Ishikawa (cell line): ENCODE measurements at regions not wholly inside any gene's neighbourhood (a gene's known extent, or its start where the extent isn't known, plus 50 kb on each side); places are given as distances from the start of the nearest gene placed in this dataset.
A peak's percentile ranks its signal among the peaks of the same experiment; 100 is the strongest.

Experiments
- CEBPB ChIP-seq: IDR thresholded peaks from 2 replicates; pipeline ENCODE4 v1.6.1; 2012
- CREB1 ChIP-seq: IDR thresholded peaks from 2 replicates; pipeline ENCODE4 v1.6.1; 2012; ENCODE audit warnings: low read depth
- EGR1 ChIP-seq: IDR thresholded peaks from 2 replicates; pipeline ENCODE4 v1.6.1; 2012
- EP300 ChIP-seq: IDR thresholded peaks from 2 replicates; pipeline ENCODE4 v1.6.1; 2012; ENCODE audit warnings: borderline replicate concordance
- FOXM1 ChIP-seq: IDR thresholded peaks from 2 replicates; pipeline ENCODE4 v1.6.1; 2012; ENCODE audit warnings: low read depth, borderline replicate concordance
- MAX ChIP-seq: IDR thresholded peaks from 2 replicates; pipeline ENCODE4 v1.6.1; 2012
- NFIC ChIP-seq: IDR thresholded peaks from 2 replicates; pipeline ENCODE4 v1.6.1; 2012
- RAD21 ChIP-seq: IDR thresholded peaks from 2 replicates; pipeline ENCODE4 v1.6.1; 2012; ENCODE audit warnings: low read depth
- REST ChIP-seq: IDR thresholded peaks from 2 replicates; pipeline ENCODE4 v1.6.1; 2012; ENCODE audit warnings: low read depth, mild to moderate bottlenecking
- TAF1 ChIP-seq: IDR thresholded peaks from 2 replicates; pipeline ENCODE4 v1.6.1; 2012; ENCODE audit warnings: low read depth, mild to moderate bottlenecking
- TCF12 ChIP-seq: IDR thresholded peaks from 2 replicates; pipeline ENCODE4 v1.6.1; 2012; ENCODE audit warnings: low read depth
- TEAD4 ChIP-seq: IDR thresholded peaks from 2 replicates; pipeline ENCODE4 v1.6.1; 2012
- YY1 ChIP-seq: IDR thresholded peaks from 2 replicates; pipeline ENCODE4 v1.6.1; 2012; ENCODE audit warnings: low read depth
- ZBTB7A ChIP-seq: IDR thresholded peaks from 2 replicates; pipeline ENCODE4 v1.6.1; 2012; ENCODE audit warnings: low read depth
- TF ChIP-seq, protein P1 (sequence below): IDR thresholded peaks from 2 replicates; pipeline ENCODE4 v1.6.1; 2012

- TF ChIP-seq EGR1 (no peak), RAD21 (peak; percentile 74)
Observed at GRCh38 chr11:114774599-114775361, 96.5 kb downstream of the NXPE2 start.

DNA sequence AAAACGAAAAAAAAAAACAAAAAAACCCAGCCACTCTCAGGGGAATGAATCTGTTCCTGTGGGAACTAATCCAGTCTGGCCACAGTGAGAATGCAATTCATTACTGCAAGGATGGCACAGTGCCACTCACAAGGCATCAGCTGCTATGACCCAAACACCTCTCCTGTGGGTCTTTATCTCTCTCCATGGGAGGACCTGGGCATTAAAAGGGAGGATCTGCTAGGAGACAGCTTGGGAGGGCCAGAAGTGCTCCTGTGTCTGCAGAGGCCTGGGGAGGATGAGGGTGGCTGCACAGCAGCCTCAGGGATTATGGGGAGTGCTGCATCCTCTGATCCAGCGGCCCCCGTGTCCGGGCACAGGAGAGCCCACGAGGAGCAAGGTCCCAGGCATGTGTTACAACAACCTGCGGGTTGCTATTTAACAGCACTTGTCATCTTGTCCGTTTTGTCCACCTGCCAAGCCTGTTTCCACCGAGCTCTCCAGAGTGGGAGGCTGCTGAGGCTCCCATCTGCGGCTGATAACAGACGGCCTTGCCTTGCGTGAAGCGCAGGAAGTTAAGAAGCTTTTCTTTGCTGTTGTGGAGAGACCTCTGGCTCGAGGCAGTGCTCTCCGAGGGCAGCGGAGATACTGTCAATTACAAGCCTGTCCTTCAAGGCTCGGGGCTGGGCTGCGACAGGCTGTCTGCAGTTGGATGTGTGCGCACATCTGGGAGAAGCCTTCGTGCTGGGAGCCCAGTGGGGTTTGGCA, 97.7 kb downstream of the NXPE2 start:
- no peak for TF ChIP-seq EP300
- no peak for TF ChIP-seq ZBTB7A
- no peak for TF ChIP-seq TAF1
- TF ChIP-seq, protein P1, sequence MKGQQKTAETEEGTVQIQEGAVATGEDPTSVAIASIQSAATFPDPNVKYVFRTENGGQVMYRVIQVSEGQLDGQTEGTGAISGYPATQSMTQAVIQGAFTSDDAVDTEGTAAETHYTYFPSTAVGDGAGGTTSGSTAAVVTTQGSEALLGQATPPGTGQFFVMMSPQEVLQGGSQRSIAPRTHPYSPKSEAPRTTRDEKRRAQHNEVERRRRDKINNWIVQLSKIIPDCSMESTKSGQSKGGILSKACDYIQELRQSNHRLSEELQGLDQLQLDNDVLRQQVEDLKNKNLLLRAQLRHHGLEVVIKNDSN: no peak
- TF ChIP-seq TCF12: no peak
- no peak for TF ChIP-seq TEAD4
- no peak for TF ChIP-seq MAX

DNA sequence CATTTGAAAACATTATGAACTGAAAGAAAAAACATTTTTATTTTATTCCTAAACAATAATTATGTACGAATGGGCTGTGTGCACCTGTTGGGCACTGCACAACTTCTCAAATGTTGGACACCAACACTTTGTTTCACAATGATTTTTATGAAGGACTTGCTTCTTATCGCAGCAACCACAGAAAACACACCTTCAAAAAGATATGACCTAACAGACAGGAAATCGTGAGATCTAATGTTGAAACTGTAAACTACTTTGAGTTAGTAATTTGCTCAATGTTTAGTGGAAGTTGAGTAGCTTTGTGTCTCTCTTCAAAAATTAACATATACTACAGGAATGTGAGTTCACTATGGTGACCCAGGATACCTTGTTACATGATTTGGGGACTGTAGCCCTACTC, 98.6 kb downstream of the NXPE2 start:
- TF ChIP-seq TAF1 (no peak), NFIC (no peak), CREB1 (no peak)
- TF ChIP-seq, protein P1: no peak

GRCh38 chr11:114779189-114779588, 100.9 kb downstream of the NXPE2 start:
- TF ChIP-seq TAF1 (no peak), FOXM1 (no peak), CREB1 (no peak), YY1 (no peak), MAX (no peak), EP300 (no peak), RAD21 (no peak), NFIC (no peak), TCF12 (no peak), EGR1 (no peak), REST (no peak), CEBPB (no peak), ZBTB7A (no peak)
- TF ChIP-seq, protein P1: no peak

DNA sequence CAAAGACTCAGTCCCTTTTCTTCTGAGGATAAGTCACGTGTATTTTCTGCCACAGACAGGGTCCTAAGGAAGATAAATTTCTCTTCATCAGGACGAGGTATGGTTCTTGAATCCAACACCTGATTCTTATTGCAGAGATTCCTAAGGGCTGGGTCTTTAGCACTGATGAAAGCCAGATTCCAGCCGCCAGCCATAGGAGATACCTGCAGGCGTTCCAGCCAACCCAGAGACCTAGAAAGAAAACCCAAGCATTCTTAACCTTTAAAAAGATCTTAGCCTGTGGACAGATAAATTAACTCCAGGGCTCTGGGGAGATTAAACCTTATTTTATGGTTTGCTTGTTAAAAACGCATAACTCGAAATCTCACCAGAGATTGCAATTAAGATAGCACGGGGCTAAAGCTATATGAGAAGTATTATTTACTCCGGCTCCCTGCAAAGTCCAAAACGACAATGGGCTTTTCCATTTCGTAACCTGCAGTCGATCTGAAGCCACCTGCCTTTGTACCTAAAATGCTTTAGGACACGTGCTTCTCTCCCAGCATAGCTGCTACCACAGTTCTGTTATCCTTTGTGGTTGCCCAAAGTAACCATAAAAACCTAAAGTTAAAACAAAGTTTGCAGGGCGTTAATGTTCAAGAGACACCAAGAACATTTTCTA, 104.5 kb downstream of the NXPE2 start:
- TF ChIP-seq FOXM1: no peak
- no peak for TF ChIP-seq CEBPB
- TF ChIP-seq NFIC: no peak
- TF ChIP-seq ZBTB7A: no peak
- no peak for TF ChIP-seq REST
- TF ChIP-seq MAX: no peak
- TF ChIP-seq CREB1: no peak
- TF ChIP-seq TAF1: no peak
